Astrocyte (in vitro differentiated cells and primary cell): ENCODE measurements at regions not wholly inside any gene's neighbourhood (a gene's known extent, or its start where the extent isn't known, plus 50 kb on each side); places are given as distances from the start of the nearest gene placed in this dataset.

Experiments
- DNase-seq: peaks from one replicate; pipeline ENCODE4 v3.0.0-alpha.2; 2010; ENCODE audit warnings: low read depth
- FAIRE-seq: peaks from 2 replicates; lab custom pipeline; 2011; peaks lifted over from hg19 to GRCh38; lab: Jason Lieb, UNC
- H2AFZ ChIP-seq: 2 replicates; pipeline ENCODE4 v1.6.0; 2012; ENCODE audit warnings: low read depth, low read length, inconsistent platforms
- H3K27ac ChIP-seq: 2 replicates; pipeline ENCODE4 v1.5.1; 2011; ENCODE audit warnings: low read depth, low read length, inconsistent platforms
- H3K27me3 ChIP-seq: 2 replicates; pipeline ENCODE4 v1.6.0; 2011; ENCODE audit warnings: low read length, inconsistent platforms; ENCODE audit not compliant: insufficient read depth
- H3K36me3 ChIP-seq: 2 replicates; pipeline ENCODE4 v1.5.1; 2011; ENCODE audit warnings: low read length, inconsistent platforms; ENCODE audit not compliant: insufficient read depth
- H3K4me1 ChIP-seq: 2 replicates; pipeline ENCODE4 v1.5.1; 2011; ENCODE audit warnings: low read length, inconsistent platforms; ENCODE audit not compliant: insufficient read depth
- H3K4me2 ChIP-seq: 2 replicates; pipeline ENCODE4 v1.6.0; 2012; ENCODE audit warnings: low read length, inconsistent platforms
- H3K4me3 ChIP-seq: 2 replicates; pipeline ENCODE4 v1.5.1; 2011; ENCODE audit warnings: low read depth, mild to moderate bottlenecking, low read length, inconsistent platforms; ENCODE audit not compliant: insufficient read depth
- H3K79me2 ChIP-seq: 2 replicates; pipeline ENCODE4 v1.6.0; 2012; ENCODE audit warnings: mild to moderate bottlenecking, low read length, inconsistent platforms; ENCODE audit not compliant: insufficient read depth
- H3K9ac ChIP-seq: 2 replicates; pipeline ENCODE4 v1.6.0; 2012; ENCODE audit warnings: mild to moderate bottlenecking, low read length, inconsistent platforms
- H3K9me3 ChIP-seq: 2 replicates; pipeline ENCODE4 v1.5.1; 2012; ENCODE audit warnings: low read depth, mild to moderate bottlenecking, low read length, inconsistent platforms; ENCODE audit not compliant: insufficient read depth
- H4K20me1 ChIP-seq: 2 replicates; pipeline ENCODE4 v1.6.0; 2012; ENCODE audit warnings: low read length, inconsistent platforms; ENCODE audit not compliant: insufficient read depth
- H3K27ac Mint-ChIP-seq: one replicate; pipeline ENCODE4 v1.8.0; 2021; ENCODE audit warnings: mild to moderate bottlenecking, mixed read lengths; ENCODE audit not compliant: unreplicated experiment
- H3K27me3 Mint-ChIP-seq: one replicate; pipeline ENCODE4 v1.8.0; 2021; ENCODE audit warnings: low read depth, mixed read lengths; ENCODE audit not compliant: unreplicated experiment
- H3K36me3 Mint-ChIP-seq: one replicate; pipeline ENCODE4 v1.8.0; 2021; ENCODE audit warnings: low read depth, mixed read lengths; ENCODE audit not compliant: unreplicated experiment
- H3K4me1 Mint-ChIP-seq: one replicate; pipeline ENCODE4 v1.8.0; 2021; ENCODE audit warnings: low read depth, mixed read lengths; ENCODE audit not compliant: unreplicated experiment
- H3K4me3 Mint-ChIP-seq: one replicate; pipeline ENCODE4 v1.8.0; 2021; ENCODE audit warnings: mild to moderate bottlenecking, moderate library complexity, mixed read lengths; ENCODE audit not compliant: unreplicated experiment
- H3K9me3 Mint-ChIP-seq: one replicate; pipeline ENCODE4 v1.8.0; 2021; ENCODE audit warnings: mild to moderate bottlenecking, mixed read lengths; ENCODE audit not compliant: unreplicated experiment
- CTCF ChIP-seq: IDR thresholded peaks from 2 replicates; pipeline ENCODE4 v1.5.1; 2011; ENCODE audit warnings: low read depth, mild to moderate bottlenecking, inconsistent platforms, low read length, moderate library complexity; ENCODE audit not compliant: insufficient read depth
- EZH2 ChIP-seq: IDR thresholded peaks from 2 replicates; pipeline ENCODE4 v1.6.1; 2012; ENCODE audit warnings: mild to moderate bottlenecking, low read length, inconsistent platforms; ENCODE audit not compliant: insufficient read depth

GRCh38 chr7:149696280-149696679 is 77.1 kb downstream of the ZNF467 start:
- Mint-ChIP-seq H3K36me3 (no peaks in the 10 kb centered on the region), H3K4me1 (no peaks in the 10 kb centered on the region), H3K4me3 (no peak overlapping the region), H3K9me3 (peaks cover 15% of the 10 kb centered on the region), H3K27me3 (peaks cover 7% of the 10 kb centered on the region), H3K27ac (no peak overlapping the region)
- FAIRE-seq (no peak), DNase-seq (no peak)
- no peak for TF ChIP-seq CTCF
- Histone ChIP-seq H3K36me3 (no peaks in the 10 kb centered on the region), H3K79me2 (no peaks in the 10 kb centered on the region), H3K9me3 (peaks cover 4% of the 10 kb centered on the region), H3K27me3 (peaks cover 4% of the 10 kb centered on the region), H4K20me1 (no peaks in the 10 kb centered on the region), H3K4me3 (no peak overlapping the region), H3K4me1 (no peaks in the 10 kb centered on the region), H3K27ac (no peak overlapping the region), H3K4me2 (no peak overlapping the region), H2AFZ (no peak overlapping the region), H3K9ac (no peak overlapping the region)

GRCh38 chr7:149692557-149692982 is 80.8 kb downstream of the ZNF467 start:
- H2AFZ ChIP-seq, result peak overlapping the region; percentile 63
- peaks cover 4% of the 10 kb centered on the region for H3K27me3 ChIP-seq
- peak overlapping the region; percentile 74 for H3K4me2 ChIP-seq
- Mint-ChIP-seq H3K9me3 (peaks cover 8% of the 10 kb centered on the region), H3K27ac (no peak overlapping the region), H3K27me3 (peaks cover 7% of the 10 kb centered on the region), H3K4me1 (no peaks in the 10 kb centered on the region), H3K36me3 (no peaks in the 10 kb centered on the region), H3K4me3 (peak overlapping the region; percentile 82)
- no peaks in the 10 kb centered on the region for H4K20me1 ChIP-seq
- no peaks in the 10 kb centered on the region for H3K36me3 ChIP-seq
- H3K4me1 ChIP-seq, result no peaks in the 10 kb centered on the region
- no peaks in the 10 kb centered on the region for H3K79me2 ChIP-seq
- no peak for DNase-seq
- TF ChIP-seq EZH2 (peak; percentile 37), CTCF (no peak)
- no peak for FAIRE-seq
- H3K27ac ChIP-seq, result no peak overlapping the region
- peaks cover 2% of the 10 kb centered on the region for H3K9me3 ChIP-seq
- no peak overlapping the region for H3K9ac ChIP-seq
- H3K4me3 ChIP-seq, result peak overlapping the region; percentile 10

DNA sequence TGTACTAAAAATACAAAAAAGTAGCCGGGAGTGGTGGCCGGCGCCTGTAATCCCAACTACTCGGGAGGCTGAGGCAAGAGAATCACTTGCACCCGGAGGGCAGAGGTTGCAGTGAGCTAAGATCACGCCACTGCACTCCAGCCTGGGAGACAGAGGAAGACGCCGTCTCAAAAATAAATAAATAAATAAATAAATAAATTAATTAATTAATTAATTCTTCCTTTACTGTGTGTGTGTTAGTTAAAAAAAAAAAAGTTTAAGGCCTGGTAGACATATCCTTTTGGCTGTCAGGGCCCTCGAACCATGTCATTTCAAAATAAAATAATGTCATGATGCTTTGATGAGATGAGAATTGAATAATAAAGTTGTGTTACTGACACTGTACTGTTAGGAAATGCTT is 81.3 kb downstream of the ZNF467 start:
- DNase-seq, result no peak
- Mint-ChIP-seq H3K27me3 (peaks cover 5% of the 10 kb centered on the region), H3K4me1 (no peaks in the 10 kb centered on the region), H3K27ac (no peak overlapping the region), H3K4me3 (peak overlapping the region; percentile 81), H3K36me3 (no peaks in the 10 kb centered on the region), H3K9me3 (peaks cover 6% of the 10 kb centered on the region)
- peaks cover 2% of the 10 kb centered on the region for H3K9me3 ChIP-seq
- H3K36me3 ChIP-seq, result no peaks in the 10 kb centered on the region
- no peak for TF ChIP-seq CTCF
- no peak for TF ChIP-seq EZH2
- no peak overlapping the region for H3K4me3 ChIP-seq
- no peak for FAIRE-seq
- no peaks in the 10 kb centered on the region for H3K4me1 ChIP-seq
- no peak overlapping the region for H2AFZ ChIP-seq
- peak overlapping the region; percentile 74 for H3K4me2 ChIP-seq
- H3K27me3 ChIP-seq, result peaks cover 4% of the 10 kb centered on the region
- no peaks in the 10 kb centered on the region for H4K20me1 ChIP-seq
- no peak overlapping the region for H3K9ac ChIP-seq
- no peak overlapping the region for H3K27ac ChIP-seq
- H3K79me2 ChIP-seq, result no peaks in the 10 kb centered on the region
